Bone marrow (tissue), 2 donors: ENCODE measurements at regions not wholly inside any gene's neighbourhood (a gene's known extent, or its start where the extent isn't known, plus 50 kb on each side); places are given as distances from the start of the nearest gene placed in this dataset.
"Not testable (repeated sequence)": the region's sequence is repeated elsewhere in the genome, so short reads cannot be mapped to it uniquely, and the experiment has no call there.

Experiments used
- DNase-seq, 2 donors: peaks; one replicate each; lab custom pipeline; 2025; lab: John Stamatoyannopoulos, UW

- DNase-seq = no peak
These were observed 60.2 kb upstream of the LRRC4C start for GRCh38 chr11:41519696-41520095.

DNA sequence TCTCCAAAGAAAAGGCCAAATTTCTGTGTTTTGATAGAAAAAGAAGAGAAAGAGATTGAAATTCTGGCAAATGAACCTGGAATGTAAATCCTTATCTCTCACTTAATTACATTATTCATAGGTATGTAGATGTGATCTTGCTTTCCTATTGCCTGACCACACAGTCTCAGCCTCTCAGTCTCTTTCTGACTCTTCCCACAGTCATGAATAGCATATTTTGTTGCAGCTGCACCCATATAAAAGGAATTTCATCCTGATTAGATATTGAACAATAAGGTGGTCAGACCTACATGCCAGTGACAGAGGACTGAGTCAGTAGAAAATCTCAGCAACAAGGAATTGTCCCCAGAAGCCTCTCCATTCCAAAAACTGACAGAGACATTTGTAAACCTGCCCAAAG lies 62.9 kb upstream of the LRRC4C start:
- no peak for DNase-seq

DNA sequence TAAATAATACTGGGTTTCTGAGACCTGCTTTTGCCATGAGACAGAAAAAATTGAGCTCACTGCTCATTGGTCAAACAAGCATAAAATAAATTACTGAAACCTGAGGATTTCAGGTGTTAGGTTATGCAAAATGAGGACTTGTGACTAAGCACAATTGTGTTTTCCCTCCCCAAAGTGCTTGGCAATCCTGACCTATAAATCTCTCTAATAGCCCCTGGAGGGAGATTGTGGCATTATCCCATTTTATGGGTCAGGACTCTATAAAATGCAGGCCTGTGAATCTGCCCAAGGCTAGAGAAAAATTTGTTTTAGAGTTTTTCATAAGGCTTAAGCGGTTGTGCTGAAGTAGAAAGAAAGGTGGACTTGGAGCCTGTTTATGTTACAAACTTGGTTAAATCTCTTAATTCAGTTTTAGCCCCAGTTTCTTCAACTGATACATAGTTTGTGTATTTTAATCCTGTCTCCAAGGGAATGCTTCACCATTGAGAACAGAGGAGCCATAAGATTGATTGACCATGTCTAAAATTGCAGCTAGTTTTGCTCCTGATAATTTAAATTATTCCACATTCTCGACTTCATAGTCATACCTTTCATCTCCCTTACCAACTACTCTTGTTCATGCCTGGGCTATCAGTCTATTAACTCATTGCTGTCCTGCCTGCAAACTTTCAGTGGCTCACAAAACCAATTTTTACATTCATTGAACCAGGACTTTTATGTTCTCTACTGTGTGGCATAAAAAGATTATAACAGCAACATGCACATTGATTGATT lies 63.6 kb upstream of the LRRC4C start:
- DNase-seq = no peak

DNA sequence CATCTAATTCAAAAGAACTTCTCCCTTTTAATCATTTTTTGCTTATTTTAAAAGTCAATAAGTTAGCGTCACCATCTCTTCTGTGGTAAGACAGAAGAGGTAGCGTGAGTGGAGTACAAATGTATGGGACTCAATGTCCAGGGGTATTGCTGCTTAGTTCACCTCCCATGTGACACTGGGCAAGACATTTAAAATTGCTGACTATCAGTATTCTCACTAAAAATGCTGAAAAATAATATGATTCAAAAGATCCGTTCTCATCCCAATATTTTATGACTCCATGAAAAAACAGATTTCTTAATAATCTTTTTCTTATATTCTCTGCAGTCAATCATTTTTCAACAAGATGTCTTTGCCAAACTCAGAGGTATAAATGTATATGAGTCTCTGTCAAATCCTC lies 68.1 kb upstream of the LRRC4C start:
- DNase-seq = no peak

- no peak for DNase-seq
These were observed 73.0 kb upstream of the LRRC4C start for GRCh38 chr11:41532413-41532812.

DNA sequence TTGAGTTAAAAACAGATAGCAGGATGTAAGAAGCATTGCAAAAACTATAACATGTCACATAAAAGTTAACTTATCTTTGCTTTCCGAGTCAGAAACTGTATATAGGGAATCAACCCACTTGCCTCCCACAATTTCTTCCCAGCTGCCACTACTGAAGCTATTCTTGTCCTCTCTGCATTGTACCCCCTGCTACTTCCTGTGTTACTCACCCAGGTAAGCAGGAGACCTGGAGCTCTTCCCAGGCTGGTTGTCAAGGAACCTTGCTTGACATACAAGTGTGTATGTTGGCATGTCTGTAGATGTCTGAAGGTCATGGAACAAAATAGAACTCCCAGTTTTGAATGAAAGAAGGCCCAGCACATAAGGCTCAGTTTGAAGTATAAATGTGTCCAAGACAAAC lies 74.3 kb upstream of the LRRC4C start:
- no peak for DNase-seq

GRCh38 chr11:41534391-41534790 lies 74.9 kb upstream of the LRRC4C start:
- DNase-seq = no peak

DNA sequence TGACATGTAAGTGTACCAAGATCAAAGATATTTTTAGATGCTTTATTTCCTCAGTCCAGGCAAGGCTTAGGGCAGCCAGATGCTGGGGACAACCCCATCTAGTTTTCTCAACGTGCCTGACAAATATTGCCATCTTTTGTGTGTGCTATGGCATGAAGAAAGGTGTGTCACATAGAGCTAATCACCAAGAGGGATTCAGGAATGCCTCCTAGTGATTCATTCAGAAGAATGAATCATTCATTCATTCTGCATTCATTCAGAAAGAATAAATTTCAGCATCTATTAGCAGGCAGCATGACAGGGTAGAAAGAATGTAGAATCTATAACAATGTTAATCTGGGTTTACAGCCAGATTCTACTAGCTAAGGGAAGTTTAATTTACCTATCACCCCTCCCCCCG lies 75.4 kb upstream of the LRRC4C start:
- DNase-seq = no peak

- DNase-seq = no peak
These were observed 76.6 kb upstream of the LRRC4C start for GRCh38 chr11:41536021-41536568.

DNA sequence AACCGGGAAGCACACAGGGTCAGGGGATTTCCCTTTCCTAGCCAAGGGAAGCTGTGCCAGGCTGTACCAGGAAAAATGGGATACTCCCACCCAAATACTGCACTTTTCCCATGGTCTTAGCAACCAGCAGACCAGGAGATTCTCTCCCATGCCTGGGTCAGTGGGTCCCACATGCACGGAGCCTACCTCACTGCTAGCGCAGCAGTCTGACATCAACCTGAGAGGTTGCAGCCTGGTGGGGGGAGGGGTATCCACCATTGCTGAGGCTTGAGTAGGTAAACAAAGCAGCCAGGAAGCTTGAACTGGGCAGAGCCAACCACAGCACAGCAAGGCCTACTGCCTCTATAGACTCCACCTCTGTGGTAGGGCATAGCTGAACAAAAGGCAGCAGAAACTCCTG lies 85.5 kb upstream of the LRRC4C start:
- DNase-seq = not testable (repeated sequence)

GRCh38 chr11:41578421-41579051 lies 119.1 kb upstream of the LRRC4C start:
- DNase-seq = no peak

DNA sequence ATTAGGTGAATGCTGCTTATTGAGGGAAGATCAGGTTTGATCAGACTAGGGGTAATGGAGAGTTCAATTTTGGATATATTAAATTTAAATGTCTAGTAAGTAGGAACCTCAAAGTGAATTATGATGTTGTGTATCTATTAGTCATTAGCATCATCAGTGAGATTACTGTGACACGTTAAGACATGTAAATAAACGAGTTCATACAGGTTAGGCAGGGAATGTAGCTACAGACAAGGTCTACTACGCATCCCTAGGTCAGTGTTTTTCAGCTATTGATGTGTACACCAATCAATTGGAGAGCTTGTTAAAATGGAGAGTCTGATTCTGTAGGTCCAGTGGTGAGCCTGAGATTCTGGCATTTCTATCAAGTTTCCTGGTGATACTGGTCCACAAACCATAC lies 120.1 kb upstream of the LRRC4C start:
- no peak for DNase-seq

- DNase-seq = no peak
These were observed 150.1 kb upstream of the LRRC4C start for GRCh38 chr11:41609511-41609910.

GRCh38 chr11:41612415-41612814 lies 153.0 kb upstream of the LRRC4C start:
- no peak for DNase-seq

DNA sequence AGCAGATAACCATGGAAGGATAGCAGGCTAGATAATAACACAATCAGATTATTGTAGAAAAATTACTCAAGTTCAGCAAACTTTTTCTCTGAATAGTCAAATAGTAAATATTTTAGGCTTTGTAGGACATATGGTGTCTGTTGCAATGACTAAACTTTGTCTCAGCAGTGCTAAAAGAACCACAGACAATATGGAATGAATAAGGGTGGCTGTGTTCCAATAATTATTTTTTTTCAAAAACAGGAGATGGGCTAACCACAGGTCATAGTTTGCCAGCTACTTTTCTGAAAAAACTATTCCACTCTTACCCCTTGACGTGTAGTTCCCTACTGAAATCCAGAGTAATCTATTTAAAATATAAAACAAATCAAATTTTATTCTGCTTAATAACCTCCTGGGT lies 153.9 kb upstream of the LRRC4C start:
- no peak for DNase-seq

- DNase-seq = no peak
These were observed 163.4 kb upstream of the LRRC4C start for GRCh38 chr11:41622707-41623359.

GRCh38 chr11:41659985-41660384 lies 200.5 kb upstream of the LRRC4C start:
- no peak for DNase-seq

GRCh38 chr11:41660585-41660984 lies 201.1 kb upstream of the LRRC4C start:
- DNase-seq = no peak

- no peak for DNase-seq
These were observed 206.2 kb upstream of the LRRC4C start for GRCh38 chr11:41665441-41666360.

DNA sequence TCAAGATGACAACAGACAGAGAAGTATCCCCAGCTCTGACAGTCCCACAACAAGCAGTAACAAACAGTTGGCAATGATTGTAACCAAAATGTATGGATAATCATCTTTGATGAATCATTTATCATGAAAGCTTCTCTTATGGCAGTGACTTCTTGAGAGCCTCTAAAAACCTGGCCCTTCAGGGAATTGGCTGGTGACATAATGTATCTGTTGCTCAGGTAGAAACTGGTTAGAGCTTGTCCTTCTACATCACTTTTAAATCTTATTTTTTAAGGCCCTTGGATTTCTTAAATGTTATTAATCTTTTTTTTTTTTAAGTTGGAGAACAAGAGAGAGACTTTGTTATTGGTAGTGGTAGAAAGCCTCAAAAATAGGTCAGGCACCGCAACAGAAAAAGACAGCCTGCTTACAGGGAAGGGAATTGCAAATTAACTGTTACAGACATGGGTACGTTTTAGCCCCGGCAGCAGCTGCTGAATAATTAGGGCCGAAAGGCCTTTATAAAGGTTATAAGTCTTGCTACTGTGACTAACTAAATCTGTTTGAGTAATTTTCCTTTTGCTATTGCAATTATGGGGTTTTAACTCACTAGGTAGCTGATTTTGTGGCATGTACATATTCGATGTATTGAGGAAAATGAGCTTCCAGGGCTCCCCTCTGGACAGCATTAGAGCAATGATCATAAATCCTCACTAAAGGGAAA lies 207.7 kb upstream of the LRRC4C start:
- DNase-seq = no peak

DNA sequence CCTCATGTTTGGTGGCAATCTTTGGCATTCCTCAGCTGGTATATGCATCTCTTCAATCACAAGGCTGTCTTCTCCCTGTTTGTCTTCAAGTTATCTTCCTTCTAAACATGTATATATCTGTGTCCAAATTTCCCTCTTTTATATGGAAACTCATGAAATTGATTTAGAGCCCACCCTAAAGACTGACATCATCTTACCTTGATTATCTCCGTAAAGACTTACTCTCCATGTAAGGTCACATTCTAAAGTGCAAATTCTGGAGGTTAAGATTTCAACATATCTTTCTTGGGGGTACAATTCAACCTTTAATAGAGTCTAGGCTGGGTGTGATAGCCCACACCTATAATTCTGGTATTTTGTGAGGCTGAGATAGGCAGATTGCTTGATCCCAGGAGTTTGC lies 215.8 kb upstream of the LRRC4C start:
- DNase-seq = no peak
